H9 (cell line): ENCODE measurements at regions not wholly inside any gene's neighbourhood (a gene's known extent, or its start where the extent isn't known, plus 50 kb on each side); places are given as distances from the start of the nearest gene placed in this dataset.

Source experiments
- DNase-seq: peaks from one replicate; pipeline ENCODE4 v3.0.0-alpha.2; 2017
- H2AFZ ChIP-seq: one replicate; pipeline ENCODE4 v1.6.1; 2013; ENCODE audit warnings: mild to moderate bottlenecking, low read length, control low read depth, moderate library complexity
- H2AK5ac ChIP-seq: 2 replicates; pipeline ENCODE4 v1.6.1; 2013; ENCODE audit warnings: low read length, control low read depth, mixed read lengths; ENCODE audit not compliant: insufficient read length
- H2BK120ac ChIP-seq: one replicate; pipeline ENCODE4 v1.6.1; 2013; ENCODE audit warnings: low read depth, mild to moderate bottlenecking, low read length, control low read depth, inconsistent platforms; ENCODE audit not compliant: poor library complexity, severe bottlenecking
- H2BK12ac ChIP-seq: 2 replicates; pipeline ENCODE4 v1.6.1; 2013; ENCODE audit warnings: low read length, control low read depth, mixed read lengths, low read depth; ENCODE audit not compliant: insufficient read length
- H2BK15ac ChIP-seq: 2 replicates; pipeline ENCODE4 v1.6.1; 2013; ENCODE audit warnings: low read depth, low read length, control low read depth
- H2BK20ac ChIP-seq: one replicate; pipeline ENCODE4 v1.6.1; 2013; ENCODE audit warnings: low read depth, mild to moderate bottlenecking, low read length, control low read depth, inconsistent platforms; ENCODE audit not compliant: poor library complexity, severe bottlenecking
- H2BK5ac ChIP-seq: 2 replicates; pipeline ENCODE4 v1.6.1; 2013; ENCODE audit warnings: low read length, control low read depth, mixed read lengths; ENCODE audit not compliant: insufficient read length
- H3K14ac ChIP-seq: 2 replicates; pipeline ENCODE4 v1.6.1; 2013; ENCODE audit warnings: low read length, control low read depth; ENCODE audit not compliant: insufficient read depth
- H3K18ac ChIP-seq: 2 replicates; pipeline ENCODE4 v1.6.1; 2013; ENCODE audit warnings: low read depth, mild to moderate bottlenecking, mixed read lengths, low read length, control low read depth; ENCODE audit not compliant: insufficient read length
- H3K23ac ChIP-seq: 2 replicates; pipeline ENCODE4 v1.6.1; 2013; ENCODE audit warnings: low read length, control low read depth, mixed read lengths, low read depth; ENCODE audit not compliant: insufficient read length
- H3K23me2 ChIP-seq: 2 replicates; pipeline ENCODE4 v1.6.1; 2013; ENCODE audit warnings: low read depth, mild to moderate bottlenecking, mixed read lengths, low read length, control low read depth; ENCODE audit not compliant: insufficient read length, poor library complexity, severe bottlenecking
- H3K27ac ChIP-seq: 2 replicates; pipeline ENCODE4 v1.5.1; 2013; ENCODE audit warnings: low read length, control low read depth, mixed read lengths, low read depth; ENCODE audit not compliant: insufficient read length
- H3K27me3 ChIP-seq: 2 replicates; pipeline ENCODE4 v1.6.1; 2013; ENCODE audit warnings: low read length, control low read depth, inconsistent platforms; ENCODE audit not compliant: insufficient read depth
- H3K4ac ChIP-seq: 2 replicates; pipeline ENCODE4 v1.6.1; 2013; ENCODE audit warnings: low read depth, mild to moderate bottlenecking, control low read depth, inconsistent platforms, low read length, moderate library complexity
- H3K4me1 ChIP-seq: 2 replicates; pipeline ENCODE4 v1.6.1; 2013; ENCODE audit warnings: low read length, control low read depth, inconsistent platforms; ENCODE audit not compliant: insufficient read depth
- H3K4me2 ChIP-seq: 2 replicates; pipeline ENCODE4 v1.6.1; 2013; ENCODE audit warnings: low read length, control low read depth, mixed read lengths; ENCODE audit not compliant: insufficient read length, insufficient read depth
- H3K56ac ChIP-seq: 2 replicates; pipeline ENCODE4 v1.6.1; 2013; ENCODE audit warnings: low read depth, mild to moderate bottlenecking, mixed read lengths, low read length, control low read depth; ENCODE audit not compliant: insufficient read length
- H3K79me1 ChIP-seq: 2 replicates; pipeline ENCODE4 v1.6.1; 2013; ENCODE audit warnings: low read depth, mild to moderate bottlenecking, moderate library complexity, low read length, control low read depth, inconsistent platforms; ENCODE audit not compliant: insufficient read depth, poor library complexity, severe bottlenecking
- H3K79me2 ChIP-seq: 2 replicates; pipeline ENCODE4 v1.6.1; 2013; ENCODE audit warnings: low read length, control low read depth, inconsistent platforms; ENCODE audit not compliant: insufficient read depth
- H3K9ac ChIP-seq: 2 replicates; pipeline ENCODE4 v1.6.1; 2013; ENCODE audit warnings: low read length, control low read depth, mixed read lengths; ENCODE audit not compliant: insufficient read length; ENCODE audit errors: extremely low read depth
- H3K9me3 ChIP-seq: one replicate; pipeline ENCODE4 v1.6.1; 2013; ENCODE audit warnings: low read depth, low read length, inconsistent platforms; ENCODE audit not compliant: control insufficient read depth
- H3T11ph ChIP-seq: one replicate; pipeline ENCODE4 v1.6.1; 2013; ENCODE audit warnings: mild to moderate bottlenecking, low read length, control low read depth, inconsistent platforms
- H4K20me1 ChIP-seq: one replicate; pipeline ENCODE4 v1.6.1; 2013; ENCODE audit not compliant: control insufficient read depth, insufficient read length, insufficient read depth
- H4K5ac ChIP-seq: 2 replicates; pipeline ENCODE4 v1.6.1; 2013; ENCODE audit warnings: low read depth, mild to moderate bottlenecking, mixed read lengths, low read length, control low read depth; ENCODE audit not compliant: insufficient read length
- H4K8ac ChIP-seq: replicated peaks from 2 replicates; pipeline ENCODE4 v1.6.1; 2013; ENCODE audit warnings: low read length, control low read depth, mixed read lengths, low read depth; ENCODE audit not compliant: insufficient read length
- H4K91ac ChIP-seq: 2 replicates; pipeline ENCODE4 v1.6.1; 2013; ENCODE audit warnings: low read depth, mild to moderate bottlenecking, moderate library complexity, mixed read lengths, low read length, control low read depth; ENCODE audit not compliant: insufficient read length
- H3K27ac Mint-ChIP-seq, 3 experiments: 2 replicates in 2 of 3; 3 replicates in 1 of 3; pipeline ENCODE4 v1.8.0; 2020 to 2021; ENCODE audit warnings: mixed read lengths in 3 of 3, mild to moderate bottlenecking in 1 of 3, moderate library complexity in 1 of 3
- H3K27me3 Mint-ChIP-seq: 2 replicates; pipeline ENCODE4 v1.8.0; 2021; ENCODE audit warnings: low read depth, mild to moderate bottlenecking, moderate library complexity, mixed read lengths
- H3K36me3 Mint-ChIP-seq, 3 experiments: 2 replicates in 2 of 3; 3 replicates in 1 of 3; pipeline ENCODE4 v1.8.0; 2020 to 2021; ENCODE audit warnings: low read depth in 3 of 3, mixed read lengths in 3 of 3; ENCODE audit not compliant: insufficient read depth in 1 of 3
- H3K4me1 Mint-ChIP-seq, 2 experiments: 2 replicates each; pipeline ENCODE4 v1.8.0; 2020; ENCODE audit warnings: mixed read lengths in 2 of 2
- H3K4me3 Mint-ChIP-seq, 2 experiments: 2 replicates in 1 of 2; 3 replicates in 1 of 2; pipeline ENCODE4 v1.8.0; 2020 to 2021; ENCODE audit warnings: mild to moderate bottlenecking in 2 of 2, mixed read lengths in 2 of 2, moderate library complexity in 1 of 2
- H3K9me3 Mint-ChIP-seq, 2 experiments: 2 replicates in 1 of 2; 3 replicates in 1 of 2; pipeline ENCODE4 v1.8.0; 2020; ENCODE audit warnings: mild to moderate bottlenecking in 2 of 2, mixed read lengths in 2 of 2, moderate library complexity in 1 of 2
- TF ChIP-seq, protein P1 (sequence below): fragments of 200-600 bp; sonication (generic); conservative IDR thresholded peaks from 3 replicates; pipeline ENCODE4 v1.8.0; 2021; ENCODE audit warnings: antibody characterized with exemption, mild to moderate bottlenecking

DNA sequence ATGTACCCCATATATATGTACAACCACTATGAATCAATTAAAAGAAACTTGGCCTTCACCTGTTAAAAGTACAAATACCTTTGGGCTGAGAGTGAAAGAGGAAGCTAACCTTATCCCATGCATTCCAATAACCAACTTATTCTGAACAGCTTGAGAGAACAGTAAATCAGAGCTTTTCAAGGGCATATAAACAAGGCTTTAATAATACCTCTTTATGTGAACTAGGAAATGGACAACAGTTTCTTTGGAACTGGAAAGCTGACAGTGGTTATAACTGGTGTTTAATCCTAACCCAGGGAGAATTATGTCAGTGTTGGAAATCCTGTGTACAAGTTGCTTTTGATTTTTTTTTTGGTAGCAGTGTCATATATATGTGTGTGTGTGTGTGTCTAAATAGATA is 170.5 kb downstream of the TFAP2B start:
- Histone ChIP-seq H3K56ac (no peak overlapping the region), H2AK5ac (no peak overlapping the region), H3K79me1 (no peaks in the 10 kb centered on the region), H4K91ac (no peak overlapping the region), H4K5ac (no peak overlapping the region), H2BK15ac (no peak overlapping the region), H2BK120ac (no peak overlapping the region), H2AFZ (no peak overlapping the region), H3K4me1 (no peaks in the 10 kb centered on the region), H3K9ac (no peak overlapping the region), H3K18ac (no peak overlapping the region), H2BK5ac (no peak overlapping the region), H3K23me2 (no peaks in the 10 kb centered on the region), H4K8ac (no peak overlapping the region), H3K4ac (no peak overlapping the region), H3K27me3 (no peaks in the 10 kb centered on the region), H3K79me2 (no peaks in the 10 kb centered on the region), H3K9me3 (no peaks in the 10 kb centered on the region), H4K20me1 (no peaks in the 10 kb centered on the region), H2BK20ac (no peak overlapping the region), H3K23ac (no peak overlapping the region), H3K14ac (no peak overlapping the region), H2BK12ac (no peak overlapping the region), H3K4me2 (no peak overlapping the region), H3T11ph (no peak overlapping the region), H3K27ac (no peak overlapping the region)
- Mint-ChIP-seq H3K4me1 (no peaks in the 10 kb centered on the region), H3K36me3 (no peaks in the 10 kb centered on the region), H3K4me3 (no peak overlapping the region), H3K27ac (no peak overlapping the region), H3K27me3 (no peaks in the 10 kb centered on the region; the same call in 1 of the 2 replicates), H3K9me3 (no peaks in the 10 kb centered on the region; a peak in 1 of 5 replicates)
- DNase-seq = no peak
- TF ChIP-seq, protein P1, sequence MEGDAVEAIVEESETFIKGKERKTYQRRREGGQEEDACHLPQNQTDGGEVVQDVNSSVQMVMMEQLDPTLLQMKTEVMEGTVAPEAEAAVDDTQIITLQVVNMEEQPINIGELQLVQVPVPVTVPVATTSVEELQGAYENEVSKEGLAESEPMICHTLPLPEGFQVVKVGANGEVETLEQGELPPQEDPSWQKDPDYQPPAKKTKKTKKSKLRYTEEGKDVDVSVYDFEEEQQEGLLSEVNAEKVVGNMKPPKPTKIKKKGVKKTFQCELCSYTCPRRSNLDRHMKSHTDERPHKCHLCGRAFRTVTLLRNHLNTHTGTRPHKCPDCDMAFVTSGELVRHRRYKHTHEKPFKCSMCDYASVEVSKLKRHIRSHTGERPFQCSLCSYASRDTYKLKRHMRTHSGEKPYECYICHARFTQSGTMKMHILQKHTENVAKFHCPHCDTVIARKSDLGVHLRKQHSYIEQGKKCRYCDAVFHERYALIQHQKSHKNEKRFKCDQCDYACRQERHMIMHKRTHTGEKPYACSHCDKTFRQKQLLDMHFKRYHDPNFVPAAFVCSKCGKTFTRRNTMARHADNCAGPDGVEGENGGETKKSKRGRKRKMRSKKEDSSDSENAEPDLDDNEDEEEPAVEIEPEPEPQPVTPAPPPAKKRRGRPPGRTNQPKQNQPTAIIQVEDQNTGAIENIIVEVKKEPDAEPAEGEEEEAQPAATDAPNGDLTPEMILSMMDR = no peak
